Spleen (tissue), 11 donors: ENCODE measurements at regions not wholly inside any gene's neighbourhood (a gene's known extent, or its start where the extent isn't known, plus 50 kb on each side); places are given as distances from the start of the nearest gene placed in this dataset.

ENCODE experiments used
- DNase-seq: peaks from one replicate; pipeline ENCODE4 v3.0.0-alpha.2; 2020
- H3K27ac ChIP-seq, 8 donors: fragments of 200-600 bp; sonication (generic) in 7 of 8; 1 replicate in 4 of 8; 2 replicates in 4 of 8; pipeline versions ENCODE4 v1.5.0 to v1.8.0; 2016 to 2021; ENCODE audit warnings: inconsistent platforms in 4 of 8, mild to moderate bottlenecking in 4 of 8, moderate library complexity in 1 of 8
- H3K27me3 ChIP-seq, 7 donors: fragments of 200-600 bp; sonication (generic) in 6 of 7; replicated peaks in 1 of 7; 1 replicate in 4 of 7; 2 replicates in 3 of 7; pipeline versions ENCODE4 v1.5.0 to v1.8.0; 2016 to 2021; ENCODE audit warnings: inconsistent platforms in 3 of 7, mild to moderate bottlenecking in 1 of 7
- H3K36me3 ChIP-seq, 6 donors: fragments of 200-600 bp; sonication (generic) in 5 of 6; 1 replicate in 4 of 6; 2 replicates in 2 of 6; pipeline versions ENCODE4 v1.5.0 to v1.8.0; 2016 to 2021; ENCODE audit warnings: inconsistent platforms in 2 of 6
- H3K4me1 ChIP-seq, 6 donors: fragments of 200-600 bp; sonication (generic) in 5 of 6; 1 replicate in 3 of 6; 2 replicates in 3 of 6; pipeline versions ENCODE4 v1.5.0 to v1.8.0; 2016 to 2021; ENCODE audit warnings: inconsistent platforms in 3 of 6
- H3K4me3 ChIP-seq, 8 donors: fragments of 200-600 bp; sonication (generic) in 7 of 8; 1 replicate in 4 of 8; 2 replicates in 4 of 8; pipeline versions ENCODE4 v1.5.0 to v1.8.0; 2016 to 2021; ENCODE audit warnings: inconsistent platforms in 4 of 8, mild to moderate bottlenecking in 4 of 8, moderate library complexity in 2 of 8
- H3K9me3 ChIP-seq, 8 donors: fragments of 200-600 bp; sonication (generic) in 7 of 8; 1 replicate in 4 of 8; 2 replicates in 4 of 8; pipeline versions ENCODE4 v1.5.0 to v1.8.0; 2016 to 2021; ENCODE audit warnings: inconsistent platforms in 4 of 8
- CTCF ChIP-seq, 11 experiments: fragments of 200-600 bp in 7 of 11; fragments of 450-650 bp in 4 of 11; sonication (generic) in 4 of 11; IDR thresholded peaks in 8 of 11; conservative IDR thresholded peaks in 3 of 11; 1 replicate in 7 of 11; 2 replicates in 4 of 11; pipeline versions ENCODE4 v1.4.0 to v1.8.0; 2016 to 2021; ENCODE audit warnings: antibody characterized with exemption in 11 of 11, inconsistent platforms in 4 of 11, mild to moderate bottlenecking in 1 of 11
- POLR2A ChIP-seq, 3 donors: fragments of 450-650 bp; IDR thresholded peaks; one replicate each; pipeline ENCODE4 v1.5.1; 2017; ENCODE audit warnings: antibody characterized with exemption in 3 of 3, mild to moderate bottlenecking in 1 of 3
- POLR2AphosphoS5 ChIP-seq, 3 donors: sonication (generic); formaldehyde crosslinking; IDR thresholded peaks; one replicate each; pipeline ENCODE4 v1.5.1; 2017; ENCODE audit warnings: antibody characterized with exemption in 3 of 3
- WGBS, 5 donors: extraction: QIAGEN DNeasy Blood & Tissue Kit in 3 of 5; methylation state at CpG; one replicate each; pipeline versions ENCODE4 v1.1.5 to v1.1.7; 2013 to 2018; 5-methylcytosine and 5-hydroxymethylcytosine counted together
- intact Hi-C: fragments of 100-400 bp; cut with DNase I; formaldehyde crosslinking; loops from one replicate; pipeline ENCODE4 v1.15.0; 2023; ENCODE audit warnings: low total_unique reads
- donor health status: healthy with polysubstance abuse.
- donor health status: DM: no; HTN: no; CAD: no; lungs with moderate emphysema.
- donor health status: DM: no; HTN: no; CAD: no.
- donor health status: Bipolar disorder and iron deficiency.
- donor health status: healthy.
- donor health status: DM: no; HTN: no; CAD: no.
- donor health status: DM: yes; HTN: yes; CAD: no.

- intact Hi-C loops: no loop called here
- H3K4me3 ChIP-seq: no peak overlapping the region
- H3K27ac ChIP-seq: no peak overlapping the region
- no peak for DNase-seq
- 19 to 47% (median 36%) methylated on average over 4 of the region's 4 CpGs for WGBS, 5 donors
- H3K27me3 ChIP-seq: no peaks in the 10 kb centered on the region
- H3K9me3 ChIP-seq: no peaks in the 10 kb centered on the region
- no peaks in the 10 kb centered on the region for H3K4me1 ChIP-seq
- TF ChIP-seq POLR2AphosphoS5 (IDR thresholded peaks at IDR 0.05) (no peak), POLR2A (IDR thresholded peaks at IDR 0.05) (no peak), CTCF (IDR thresholded peaks at IDR 0.05 in 8 of 11, conservative IDR thresholded peaks at IDR 0.05 in 3 of 11) (no peak)
- no peaks in the 10 kb centered on the region for H3K36me3 ChIP-seq
Observed at GRCh38 chr13:70829748-70830147, 721.5 kb upstream of the KLHL1 start.

- Histone ChIP-seq H3K4me1 (no peaks in the 10 kb centered on the region), H3K36me3 (no peaks in the 10 kb centered on the region), H3K9me3 (peaks cover 0 to 21% (median 0%) of the 10 kb centered on the region in 8 donors), H3K27me3 (no peaks in the 10 kb centered on the region), H3K27ac (no peak overlapping the region), H3K4me3 (no peak overlapping the region)
- 75 to 84% (median 78%) methylated on average over 2 of the region's 2 CpGs for WGBS, 5 donors
- TF ChIP-seq POLR2A (IDR thresholded peaks at IDR 0.05) (no peak), CTCF (IDR thresholded peaks at IDR 0.05 in 8 of 11, conservative IDR thresholded peaks at IDR 0.05 in 3 of 11) (no peak), POLR2AphosphoS5 (IDR thresholded peaks at IDR 0.05) (no peak)
- DNase-seq: no peak
- intact Hi-C loops: no loop called here
Observed at GRCh38 chr13:70817576-70817975, 709.3 kb upstream of the KLHL1 start.

- intact Hi-C loops: no loop called here
- H3K4me1 ChIP-seq: no peaks in the 10 kb centered on the region
- 81 to 91% (median 85%) methylated on average over 5 of the region's 5 CpGs for WGBS, 5 donors
Observed at GRCh38 chr13:70816853-70817252, 708.6 kb upstream of the KLHL1 start.

DNA sequence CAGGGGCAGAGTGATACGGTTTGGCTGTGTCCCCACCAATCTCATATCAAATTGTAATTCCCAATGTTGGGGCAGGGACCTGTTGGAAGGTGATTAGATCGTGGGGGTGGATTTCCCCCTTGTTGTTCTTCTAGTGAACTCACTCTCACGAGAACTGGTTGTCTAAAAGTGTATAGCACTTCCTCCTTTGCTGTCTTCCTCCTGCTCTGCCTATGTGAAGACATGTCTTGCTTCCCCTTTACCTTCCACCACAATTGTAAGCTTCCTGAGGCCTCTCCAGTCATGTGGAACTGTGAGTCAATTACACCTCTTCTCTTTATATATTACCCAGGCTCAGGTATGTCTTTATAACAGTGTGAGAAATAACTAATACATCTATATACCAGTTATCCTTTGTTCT is 706.4 kb upstream of the KLHL1 start:
- Histone ChIP-seq H3K9me3 (peaks cover 0 to 31% (median 0%) of the 10 kb centered on the region in 8 donors), H3K27me3 (no peaks in the 10 kb centered on the region), H3K27ac (no peak overlapping the region), H3K4me3 (no peak overlapping the region), H3K36me3 (no peaks in the 10 kb centered on the region), H3K4me1 (no peaks in the 10 kb centered on the region)
- WGBS, 5 donors: 58 to 63% (median 62%) methylated on average over 3 of the region's 3 CpGs
- intact Hi-C loops: no loop called here
- no peak for TF ChIP-seq CTCF (IDR thresholded peaks at IDR 0.05 in 8 of 11, conservative IDR thresholded peaks at IDR 0.05 in 3 of 11)
- TF ChIP-seq POLR2A (IDR thresholded peaks at IDR 0.05): no peak
- TF ChIP-seq POLR2AphosphoS5 (IDR thresholded peaks at IDR 0.05): no peak
- DNase-seq: no peak

More at GRCh38 chr13:70816853-70817252, 708.6 kb upstream of the KLHL1 start:
- H3K27me3 ChIP-seq: no peaks in the 10 kb centered on the region
- H3K36me3 ChIP-seq: no peaks in the 10 kb centered on the region
- no peak overlapping the region for H3K4me3 ChIP-seq
- peaks cover 0 to 22% (median 0%) of the 10 kb centered on the region in 8 donors for H3K9me3 ChIP-seq
- TF ChIP-seq POLR2AphosphoS5 (IDR thresholded peaks at IDR 0.05) (no peak), POLR2A (IDR thresholded peaks at IDR 0.05) (no peak), CTCF (IDR thresholded peaks at IDR 0.05 in 8 of 11, conservative IDR thresholded peaks at IDR 0.05 in 3 of 11) (no peak)
- no peak for DNase-seq
- no peak overlapping the region for H3K27ac ChIP-seq
